ENCODE measurements at regions not wholly inside any gene's neighbourhood (a gene's known extent, or its start where the extent isn't known, plus 50 kb on each side); places are given as distances from the start of the nearest gene placed in this dataset.

GRCh38 chr4:158996669-158997074 is 106.2 kb upstream of the RAPGEF2 start:
- TF ChIP-seq CTCF (conservative IDR thresholded peaks at IDR 0.05; ENCODE audit: low read depth, low read length): no peak
- no peak overlapping the region for H3K4me3 ChIP-seq (ENCODE audit: low read length)
- DNase-seq (ENCODE audit: low read depth): peak; percentile 91

- no peak overlapping the region for H3K4me3 ChIP-seq (ENCODE audit: low read length)
- no peak for DNase-seq (ENCODE audit: low read depth)
- TF ChIP-seq CTCF (conservative IDR thresholded peaks at IDR 0.05; ENCODE audit: low read depth, low read length): no peak
Measured at GRCh38 chr4:158997660-158998349, 105.1 kb upstream of the RAPGEF2 start.

- no peak for DNase-seq (ENCODE audit: low read depth)
- TF ChIP-seq CTCF (conservative IDR thresholded peaks at IDR 0.05; ENCODE audit: low read depth, low read length): no peak
- no peak overlapping the region for H3K4me3 ChIP-seq (ENCODE audit: low read length)
Measured at GRCh38 chr4:158998624-158999023, 104.3 kb upstream of the RAPGEF2 start.

GRCh38 chr4:158999166-158999682 is 103.7 kb upstream of the RAPGEF2 start:
- TF ChIP-seq CTCF (conservative IDR thresholded peaks at IDR 0.05; ENCODE audit: low read depth, low read length): no peak
- H3K4me3 ChIP-seq (ENCODE audit: low read length): no peak overlapping the region
- no peak for DNase-seq (ENCODE audit: low read depth)

- no peak overlapping the region for H3K4me3 ChIP-seq (ENCODE audit: low read length)
- TF ChIP-seq CTCF (conservative IDR thresholded peaks at IDR 0.05; ENCODE audit: low read depth, low read length): no peak
- DNase-seq (ENCODE audit: low read depth): no peak
Measured at GRCh38 chr4:158999849-159000248, 103.0 kb upstream of the RAPGEF2 start.

GRCh38 chr4:159002950-159003349 is 99.9 kb upstream of the RAPGEF2 start:
- H3K4me3 ChIP-seq (ENCODE audit: low read length): no peak overlapping the region
- no peak for TF ChIP-seq CTCF (conservative IDR thresholded peaks at IDR 0.05; ENCODE audit: low read depth, low read length)
- DNase-seq (ENCODE audit: low read depth): no peak

All from retinal pigment epithelial cell (primary cell).